ENCODE measurements at regions not wholly inside any gene's neighbourhood (a gene's known extent, or its start where the extent isn't known, plus 50 kb on each side); places are given as distances from the start of the nearest gene placed in this dataset.

DNA sequence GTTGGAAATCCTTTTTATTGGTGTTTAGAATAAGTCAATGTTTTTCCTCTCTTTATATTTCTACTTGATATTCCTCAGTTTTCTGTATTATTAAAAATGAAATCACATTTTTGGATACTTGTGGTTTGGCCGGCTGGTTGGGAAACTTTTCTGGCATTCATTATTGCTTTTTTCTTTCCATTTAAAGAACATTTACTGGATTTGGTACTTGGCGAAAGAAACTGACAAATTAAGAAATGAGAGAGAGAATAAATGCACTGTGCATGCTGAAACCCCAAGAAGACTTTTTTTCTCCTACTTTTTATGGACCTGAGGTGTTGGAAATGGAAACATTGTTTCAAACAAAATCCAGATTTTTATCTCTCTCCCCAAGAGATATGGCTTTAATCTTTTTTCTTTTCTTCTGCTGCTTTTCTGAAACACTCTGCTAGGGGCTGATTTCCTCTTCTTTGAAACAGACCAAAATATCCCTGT lies 128.4 kb downstream of the SNX18 start:
- TF ChIP-seq, protein P1, sequence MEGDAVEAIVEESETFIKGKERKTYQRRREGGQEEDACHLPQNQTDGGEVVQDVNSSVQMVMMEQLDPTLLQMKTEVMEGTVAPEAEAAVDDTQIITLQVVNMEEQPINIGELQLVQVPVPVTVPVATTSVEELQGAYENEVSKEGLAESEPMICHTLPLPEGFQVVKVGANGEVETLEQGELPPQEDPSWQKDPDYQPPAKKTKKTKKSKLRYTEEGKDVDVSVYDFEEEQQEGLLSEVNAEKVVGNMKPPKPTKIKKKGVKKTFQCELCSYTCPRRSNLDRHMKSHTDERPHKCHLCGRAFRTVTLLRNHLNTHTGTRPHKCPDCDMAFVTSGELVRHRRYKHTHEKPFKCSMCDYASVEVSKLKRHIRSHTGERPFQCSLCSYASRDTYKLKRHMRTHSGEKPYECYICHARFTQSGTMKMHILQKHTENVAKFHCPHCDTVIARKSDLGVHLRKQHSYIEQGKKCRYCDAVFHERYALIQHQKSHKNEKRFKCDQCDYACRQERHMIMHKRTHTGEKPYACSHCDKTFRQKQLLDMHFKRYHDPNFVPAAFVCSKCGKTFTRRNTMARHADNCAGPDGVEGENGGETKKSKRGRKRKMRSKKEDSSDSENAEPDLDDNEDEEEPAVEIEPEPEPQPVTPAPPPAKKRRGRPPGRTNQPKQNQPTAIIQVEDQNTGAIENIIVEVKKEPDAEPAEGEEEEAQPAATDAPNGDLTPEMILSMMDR (IDR thresholded peaks at IDR 0.05; ENCODE audit: unreplicated experiment): no peak
- no peak overlapping the region for H3K27ac Mint-ChIP-seq (ENCODE audit: unreplicated experiment)
- no peak overlapping the region for H3K4me3 Mint-ChIP-seq (ENCODE audit: low read depth, unreplicated experiment)
- BruUV-seq (replicated peaks): no TSS peak
- H3K36me3 Mint-ChIP-seq (ENCODE audit: insufficient read depth, unreplicated experiment): no peaks in the 10 kb centered on the region
- DNase-seq: no peak
- CTCF ChIA-PET: no interaction called here
- no peaks in the 10 kb centered on the region for H3K27me3 Mint-ChIP-seq (ENCODE audit: unreplicated experiment)
- H3K4me1 Mint-ChIP-seq (ENCODE audit: low read depth, unreplicated experiment): peaks cover 37% of the 10 kb centered on the region
- intact Hi-C loops (cut with micrococcal nuclease; ENCODE audit: unreplicated experiment): loop anchor here (10.0 kb wide), 1 partner anchor 121 kb away; no protein-coding TSS in a partner anchor
- H3K9me3 Mint-ChIP-seq (ENCODE audit: low read depth, unreplicated experiment): peaks cover 6% of the 10 kb centered on the region

DNA sequence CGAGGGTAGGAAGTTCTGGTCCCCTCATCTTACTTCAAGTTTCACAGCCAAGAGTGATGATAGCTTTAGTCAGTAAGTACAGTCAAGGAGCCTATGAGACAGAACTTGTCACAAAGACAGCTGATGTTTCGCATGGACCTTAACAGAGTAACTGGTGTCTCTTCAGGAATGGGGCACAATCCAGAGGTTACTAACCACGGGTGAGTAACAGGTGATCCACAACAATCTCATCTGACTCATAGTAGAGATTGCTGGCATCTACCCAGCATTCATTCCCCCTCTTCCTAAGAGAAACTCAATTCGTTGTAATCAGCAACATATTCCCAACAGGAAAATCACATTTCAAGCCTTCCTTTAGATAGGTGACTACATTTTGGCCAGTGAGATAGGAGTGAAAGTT lies 126.7 kb downstream of the SNX18 start:
- TF ChIP-seq, protein P1 (IDR thresholded peaks at IDR 0.05; ENCODE audit: unreplicated experiment): no peak
- no peaks in the 10 kb centered on the region for H3K36me3 Mint-ChIP-seq (ENCODE audit: insufficient read depth, unreplicated experiment)
- intact Hi-C loops (cut with micrococcal nuclease; ENCODE audit: unreplicated experiment): loop anchor here (10.0 kb wide), 1 partner anchor 119 kb away; no protein-coding TSS in a partner anchor
- CTCF ChIA-PET: interaction anchor here (0.6 to 0.9 kb wide), 3 partner anchors 58 to 127 kb away, joined by 3 to 4 read pairs (median 3); no protein-coding TSS in a partner anchor
- no peaks in the 10 kb centered on the region for H3K27me3 Mint-ChIP-seq (ENCODE audit: unreplicated experiment)
- H3K9me3 Mint-ChIP-seq (ENCODE audit: low read depth, unreplicated experiment): peaks cover 6% of the 10 kb centered on the region
- BruUV-seq (replicated peaks): no TSS peak
- H3K27ac Mint-ChIP-seq (ENCODE audit: unreplicated experiment): no peak overlapping the region
- H3K4me1 Mint-ChIP-seq (ENCODE audit: low read depth, unreplicated experiment): peaks cover 37% of the 10 kb centered on the region
- DNase-seq: peak; percentile 42
- H3K4me3 Mint-ChIP-seq (ENCODE audit: low read depth, unreplicated experiment): no peak overlapping the region

DNA sequence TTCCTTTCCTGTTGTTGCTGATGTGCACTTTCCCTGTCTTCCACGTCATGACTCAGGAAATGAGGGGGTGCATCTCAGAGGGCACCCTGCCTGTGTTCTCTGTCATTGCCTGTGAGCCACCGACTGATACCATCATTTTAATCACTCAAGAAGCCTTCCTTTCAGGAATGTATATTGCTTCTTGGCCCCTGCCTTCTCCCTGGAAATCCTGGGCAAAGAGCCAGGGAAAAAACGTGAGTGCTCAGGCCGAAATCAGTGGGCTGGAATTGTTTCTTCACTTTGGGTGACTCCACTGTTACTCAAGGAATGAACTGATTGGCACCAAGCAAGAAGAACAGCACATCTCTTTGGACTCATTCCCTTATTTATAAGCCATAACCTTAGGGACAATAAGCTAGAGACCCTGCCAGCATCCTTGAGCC lies 126.1 kb downstream of the SNX18 start:
- H3K4me1 Mint-ChIP-seq (ENCODE audit: low read depth, unreplicated experiment): peaks cover 37% of the 10 kb centered on the region
- no peak for DNase-seq
- H3K27ac Mint-ChIP-seq (ENCODE audit: unreplicated experiment): no peak overlapping the region
- no TSS peak for BruUV-seq (replicated peaks)
- intact Hi-C loops (cut with micrococcal nuclease; ENCODE audit: unreplicated experiment): loop anchor here (10.0 kb wide), 1 partner anchor 119 kb away; no protein-coding TSS in a partner anchor
- H3K27me3 Mint-ChIP-seq (ENCODE audit: unreplicated experiment): no peaks in the 10 kb centered on the region
- no peak overlapping the region for H3K4me3 Mint-ChIP-seq (ENCODE audit: low read depth, unreplicated experiment)
- H3K9me3 Mint-ChIP-seq (ENCODE audit: low read depth, unreplicated experiment): peaks cover 6% of the 10 kb centered on the region
- TF ChIP-seq, protein P1 (IDR thresholded peaks at IDR 0.05; ENCODE audit: unreplicated experiment): no peak
- no peaks in the 10 kb centered on the region for H3K36me3 Mint-ChIP-seq (ENCODE audit: insufficient read depth, unreplicated experiment)
- CTCF ChIA-PET: interaction anchor here (0.6 to 0.9 kb wide), 3 partner anchors 58 to 127 kb away, joined by 3 to 4 read pairs (median 3); no protein-coding TSS in a partner anchor

DNA sequence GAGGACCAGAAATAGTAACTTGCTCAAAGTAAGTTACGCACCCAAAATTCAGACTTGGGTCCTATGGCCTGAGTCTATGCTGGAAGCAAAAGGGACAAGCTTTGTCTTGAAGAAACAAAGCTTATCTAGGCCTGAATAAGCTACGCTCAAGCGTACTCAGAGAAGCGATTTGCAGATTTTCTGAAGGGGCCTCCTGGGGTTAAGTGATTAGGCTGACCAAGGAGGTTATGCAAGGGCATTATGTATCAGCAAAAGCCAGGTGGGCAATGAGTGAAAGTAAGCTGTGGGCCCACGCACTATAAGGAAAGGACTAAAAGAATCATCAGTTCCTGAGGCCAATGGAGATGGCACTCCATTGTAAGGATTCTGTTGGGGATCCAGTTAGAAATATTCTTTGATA lies 122.1 kb downstream of the SNX18 start:
- TF ChIP-seq, protein P1 (IDR thresholded peaks at IDR 0.05; ENCODE audit: unreplicated experiment): no peak
- H3K9me3 Mint-ChIP-seq (ENCODE audit: low read depth, unreplicated experiment): no peaks in the 10 kb centered on the region
- no peak for DNase-seq
- H3K4me3 Mint-ChIP-seq (ENCODE audit: low read depth, unreplicated experiment): no peak overlapping the region
- H3K4me1 Mint-ChIP-seq (ENCODE audit: low read depth, unreplicated experiment): peaks cover 13% of the 10 kb centered on the region
- H3K27me3 Mint-ChIP-seq (ENCODE audit: unreplicated experiment): no peaks in the 10 kb centered on the region
- H3K36me3 Mint-ChIP-seq (ENCODE audit: insufficient read depth, unreplicated experiment): no peaks in the 10 kb centered on the region
- BruUV-seq (replicated peaks): no TSS peak
- H3K27ac Mint-ChIP-seq (ENCODE audit: unreplicated experiment): no peak overlapping the region
- intact Hi-C loops (cut with micrococcal nuclease; ENCODE audit: unreplicated experiment): loop anchor here (10.0 kb wide), 1 partner anchor 115 kb away; no protein-coding TSS in a partner anchor
- CTCF ChIA-PET: interaction anchor here (1.1 kb wide), 1 partner anchor 105 kb away, joined by 3 read pairs; no protein-coding TSS in a partner anchor
